GM19351 (cell line): ENCODE measurements at regions not wholly inside any gene's neighbourhood (a gene's known extent, or its start where the extent isn't known, plus 50 kb on each side); places are given as distances from the start of the nearest gene placed in this dataset.

Experiments used
- ATAC-seq: cut with Tn5 transposase; IDR thresholded peaks from one replicate; pipeline ENCODE4 v1.9.1; 2021; ENCODE audit warnings: mild to moderate bottlenecking, moderate library complexity; ENCODE audit not compliant: unreplicated experiment

DNA sequence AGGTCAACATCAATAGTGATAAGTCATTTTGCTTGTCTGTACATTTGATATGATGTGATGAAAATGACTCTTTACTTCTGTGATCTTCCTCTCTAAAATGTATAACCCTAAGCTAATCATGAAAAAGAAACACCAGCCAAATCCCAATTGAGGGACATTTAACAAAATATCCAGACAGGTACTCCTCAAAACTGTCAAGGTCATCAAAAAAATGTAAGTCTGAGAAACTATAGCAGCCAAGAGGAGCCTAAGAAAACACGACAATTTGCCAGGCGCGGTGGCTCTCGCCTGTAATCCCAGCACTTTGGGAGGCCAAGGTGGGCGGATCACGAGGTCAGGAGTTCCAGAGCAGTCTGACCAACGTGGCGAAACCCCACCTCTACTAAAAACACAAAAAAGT lies 708.5 kb upstream of the ID4 start:
- ATAC-seq: no peak

DNA sequence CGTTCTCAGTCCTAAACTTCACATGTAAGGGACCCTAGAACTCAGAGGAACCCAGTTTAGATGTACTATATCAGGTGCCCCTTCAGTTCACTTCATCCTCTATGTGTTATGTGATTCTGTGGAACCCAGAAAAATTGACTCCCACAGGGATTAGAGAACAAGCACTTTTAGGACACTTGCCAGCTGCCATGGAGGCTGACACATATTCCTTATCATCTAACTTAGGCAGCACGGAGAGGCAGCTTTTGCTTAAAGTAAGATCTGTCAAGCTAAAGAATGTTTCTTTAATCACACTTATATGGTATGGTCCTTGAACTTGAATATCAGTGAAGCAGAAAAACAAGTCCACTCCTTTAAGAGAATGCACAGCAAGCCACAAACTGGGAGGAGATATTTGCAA lies 701.5 kb upstream of the ID4 start:
- ATAC-seq: no peak

DNA sequence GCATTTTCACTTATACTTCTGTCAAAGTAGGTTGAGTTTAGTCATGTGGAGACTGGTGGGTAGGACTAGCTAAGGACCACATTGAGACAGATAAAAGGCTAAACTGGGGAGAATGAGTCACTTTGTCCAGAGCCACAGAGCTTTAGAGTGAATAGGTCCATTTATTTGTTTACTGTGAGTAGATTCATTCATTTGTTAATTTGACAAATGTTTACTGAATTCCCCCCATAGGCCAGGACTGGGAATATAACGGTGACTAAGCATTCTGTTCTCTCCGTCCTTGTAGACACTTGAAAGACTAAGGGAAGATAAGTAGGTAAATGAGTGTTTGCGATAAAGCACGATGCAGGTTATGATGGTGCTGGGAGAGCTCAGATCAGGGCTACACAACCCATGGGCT lies 699.7 kb upstream of the ID4 start:
- no peak for ATAC-seq

DNA sequence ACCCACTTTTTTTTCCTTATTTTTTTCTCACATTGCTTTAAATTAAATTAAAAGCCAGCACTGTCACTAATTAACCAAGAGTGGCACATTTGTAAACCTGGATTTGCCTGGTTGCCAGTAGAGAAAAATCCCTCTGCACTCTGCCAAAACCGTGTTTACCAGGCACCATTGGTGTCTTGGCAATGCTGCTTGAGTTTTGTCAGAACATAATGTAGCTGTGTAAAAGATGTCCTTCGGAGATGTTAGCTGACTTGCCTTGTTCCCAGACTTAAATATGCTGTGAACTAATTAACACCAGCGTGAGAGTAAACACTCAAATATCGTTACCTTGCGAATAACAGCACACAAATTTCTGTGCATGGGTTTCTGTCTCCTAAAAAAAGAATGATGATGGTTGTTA lies 694.9 kb upstream of the ID4 start:
- no peak for ATAC-seq

DNA sequence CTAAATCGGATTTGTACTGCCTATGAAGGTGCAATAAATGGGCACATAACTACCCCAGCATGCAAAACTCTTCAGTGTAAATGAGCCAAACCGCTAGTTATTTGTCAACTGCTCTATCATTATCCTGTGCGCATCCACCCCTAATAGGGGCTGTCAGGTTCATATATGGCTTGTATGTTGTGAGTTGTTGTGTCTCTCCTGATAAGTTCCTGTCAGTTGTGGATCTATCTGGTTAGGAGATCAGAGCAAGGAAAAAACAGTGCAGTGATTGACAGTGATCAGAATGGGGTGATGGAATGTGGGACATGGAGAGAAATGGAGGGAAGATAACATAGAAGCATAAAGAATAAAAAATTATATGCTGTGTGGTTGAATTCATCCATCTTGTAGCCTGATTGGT lies 686.9 kb upstream of the ID4 start:
- no peak for ATAC-seq

DNA sequence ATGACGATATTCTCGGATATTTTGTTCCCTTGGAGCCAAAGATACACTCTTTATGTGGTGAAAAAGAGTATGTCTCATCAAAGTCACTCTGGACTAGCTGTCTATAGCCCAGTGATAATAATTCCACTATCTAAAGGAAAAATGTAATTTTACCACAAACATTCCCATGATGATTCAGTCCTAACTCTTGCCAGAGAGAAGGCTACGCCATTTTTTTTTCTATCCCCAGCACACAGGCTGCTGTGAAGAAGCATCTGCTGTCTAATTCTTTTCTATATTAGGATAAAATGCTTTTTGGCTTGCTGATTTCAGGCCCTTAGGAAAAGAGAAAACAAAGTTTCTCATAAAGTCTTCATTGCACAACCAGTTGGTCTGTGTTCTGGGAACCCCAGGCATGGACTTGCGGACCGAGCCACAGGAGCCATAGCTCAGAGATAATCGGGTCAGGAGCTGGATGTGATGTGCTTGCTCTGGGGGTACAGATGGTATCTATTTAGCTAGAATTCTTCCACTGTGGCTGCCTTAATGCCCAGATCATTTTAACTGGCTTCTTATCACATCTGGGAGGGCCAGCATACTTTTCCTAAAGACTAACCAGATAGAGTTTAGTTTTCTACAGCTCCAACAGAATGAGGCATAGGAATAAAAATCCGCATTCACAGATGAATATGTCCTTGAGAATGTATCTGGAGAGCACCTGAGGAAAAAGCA lies 683.7 kb upstream of the ID4 start:
- no peak for ATAC-seq

DNA sequence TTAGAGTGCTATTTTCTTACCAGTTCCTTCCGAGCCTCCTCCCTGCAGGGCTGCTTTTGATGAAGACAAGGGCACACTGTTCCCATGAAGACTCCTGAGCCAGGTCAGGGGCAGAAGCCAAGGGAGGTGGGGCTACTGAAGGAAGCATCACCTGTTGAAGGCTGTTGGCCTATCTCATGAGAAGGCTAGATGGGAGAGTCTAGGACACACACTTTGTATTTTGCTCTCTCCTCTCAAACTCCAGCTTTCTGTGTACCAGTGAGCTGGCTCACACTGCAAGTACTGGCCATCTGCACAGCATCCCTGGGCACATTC lies 683.2 kb upstream of the ID4 start:
- ATAC-seq: no peak

DNA sequence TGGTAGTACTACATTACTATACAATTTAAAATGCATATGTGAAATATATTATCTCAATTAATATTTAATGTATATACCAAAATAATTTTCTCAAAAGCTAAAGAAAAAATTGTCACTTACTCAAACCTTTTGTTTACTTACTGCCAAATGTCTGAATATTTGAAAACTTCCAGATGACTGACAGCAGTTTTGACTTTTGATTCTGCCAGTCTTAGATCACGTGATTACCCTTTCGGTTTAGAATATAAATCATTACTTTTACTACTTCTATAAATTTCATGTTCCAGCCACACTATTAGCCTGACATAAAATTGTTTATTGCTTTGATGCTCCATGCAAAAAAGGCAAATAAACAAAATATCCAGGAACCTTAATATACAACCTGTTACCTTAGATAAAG lies 680.7 kb upstream of the ID4 start:
- no peak for ATAC-seq

DNA sequence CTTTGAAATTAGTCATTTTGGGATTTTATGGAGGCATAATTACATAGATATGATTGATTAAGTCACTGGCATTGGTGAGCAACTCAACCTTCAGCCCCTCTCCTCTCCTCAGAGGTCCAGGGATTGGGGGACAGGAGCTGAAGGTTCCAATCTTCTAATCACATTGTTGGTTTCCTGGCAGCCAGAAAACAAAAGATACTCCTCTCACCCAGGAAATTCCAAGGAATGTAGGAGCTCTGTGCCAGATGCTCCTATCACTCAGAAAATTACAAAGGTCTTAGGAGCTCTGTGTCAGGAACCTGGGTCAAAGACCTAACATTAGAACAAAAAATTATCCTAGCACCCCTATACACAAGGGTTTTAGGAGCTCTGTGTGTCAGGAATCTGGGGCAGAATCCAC lies 679.7 kb upstream of the ID4 start:
- no peak for ATAC-seq

DNA sequence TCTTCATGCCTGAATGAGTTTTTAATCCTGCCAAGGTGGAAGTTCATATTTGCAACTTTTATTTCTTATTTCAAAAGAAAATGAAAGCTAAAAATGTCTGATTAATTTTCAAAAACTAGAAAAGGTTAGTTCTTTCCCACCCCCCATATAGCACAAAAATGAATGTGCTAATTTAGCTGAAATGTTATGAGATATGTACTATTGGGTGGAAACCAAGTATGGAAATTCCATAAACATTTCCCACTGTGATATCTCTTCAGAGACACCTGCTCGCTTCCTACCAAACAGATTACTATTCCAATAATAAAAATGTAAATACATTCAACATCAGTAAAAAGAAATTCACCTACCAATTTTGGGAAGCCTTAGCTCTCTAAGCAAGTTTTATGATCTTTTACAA lies 678.6 kb upstream of the ID4 start:
- no peak for ATAC-seq

DNA sequence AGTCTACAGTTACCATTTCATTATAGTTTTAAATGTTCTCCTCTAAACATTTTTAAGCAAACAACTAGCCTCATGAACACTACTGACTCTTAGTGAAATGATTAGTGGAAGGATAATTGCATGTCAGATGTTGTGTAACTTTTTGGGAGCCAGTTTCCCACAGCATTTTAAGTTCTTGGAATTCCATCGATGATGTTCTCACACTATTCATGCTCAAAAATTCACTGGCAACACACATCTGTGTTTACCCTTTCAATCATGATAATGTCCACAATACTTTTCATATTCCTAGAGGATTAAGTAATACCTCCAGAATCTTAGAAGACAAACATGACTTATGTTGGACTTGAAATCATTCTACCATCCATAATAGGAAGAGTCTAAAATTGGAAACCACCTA lies 678.1 kb upstream of the ID4 start:
- ATAC-seq: no peak

DNA sequence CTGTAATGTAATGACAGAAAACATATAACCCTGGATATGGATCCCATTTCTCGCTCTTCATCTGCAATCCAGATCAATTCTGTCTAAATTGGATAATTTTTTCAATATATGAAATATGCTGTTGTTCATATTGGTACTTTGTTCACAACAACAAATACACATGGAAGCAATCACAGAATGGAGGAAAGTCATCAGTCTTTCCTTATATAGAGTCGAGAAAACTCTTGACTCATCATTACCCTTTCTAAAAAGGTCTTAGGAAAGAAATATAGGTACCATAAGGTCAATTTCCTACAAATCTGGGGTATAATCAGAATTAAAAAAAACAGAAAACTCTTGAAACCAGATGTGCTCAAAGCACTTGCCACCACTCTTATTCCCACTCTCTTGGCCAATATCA lies 677.6 kb upstream of the ID4 start:
- no peak for ATAC-seq

DNA sequence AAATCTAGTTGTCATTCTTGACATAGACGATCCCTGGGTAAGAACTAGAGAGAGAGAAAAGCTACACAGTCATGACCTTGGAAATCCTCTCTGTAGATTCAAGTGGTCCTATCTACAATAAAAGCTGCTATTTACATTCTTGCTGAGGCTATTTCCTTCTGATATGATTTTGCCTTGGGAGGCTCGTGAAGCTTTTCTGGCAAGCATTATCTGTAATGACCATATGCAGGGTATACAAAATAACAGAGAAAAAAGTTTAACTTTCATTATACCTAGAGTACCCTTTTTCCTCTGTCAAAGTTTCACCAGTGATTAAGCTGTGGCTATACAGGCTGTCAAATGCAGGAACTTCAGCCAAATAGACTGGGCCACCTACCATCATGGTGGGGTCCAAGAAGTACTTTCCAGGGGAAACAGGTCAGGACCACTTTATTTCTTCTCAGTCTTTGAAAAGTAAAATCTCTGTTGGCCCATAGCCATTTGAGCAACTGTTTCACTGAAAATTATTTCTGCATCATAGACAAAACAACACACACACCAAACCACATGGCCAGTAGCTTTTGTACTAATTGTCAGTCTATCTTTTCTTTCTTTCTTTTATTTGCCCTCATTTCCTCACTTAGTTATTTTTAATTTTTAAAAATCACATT lies 677.0 kb upstream of the ID4 start:
- ATAC-seq: no peak

DNA sequence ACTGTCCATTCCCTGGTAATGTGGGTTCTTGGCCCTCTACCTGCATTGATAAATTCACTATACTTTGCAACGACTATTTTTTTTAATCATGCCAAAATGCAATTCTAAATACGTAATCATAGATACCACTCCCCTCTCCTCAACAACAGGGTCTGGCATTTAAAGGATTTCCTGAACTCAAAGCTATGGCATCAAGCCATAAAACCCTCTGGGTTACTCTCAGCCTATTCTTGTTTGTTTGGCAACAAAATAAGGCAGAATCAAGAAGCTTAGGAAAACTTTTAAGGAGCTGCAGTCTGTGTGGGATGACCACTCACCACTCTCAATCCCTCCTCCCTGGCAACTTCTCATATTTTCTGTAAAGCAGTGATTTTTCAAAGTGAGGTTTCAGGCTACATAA lies 669.9 kb upstream of the ID4 start:
- ATAC-seq: no peak

DNA sequence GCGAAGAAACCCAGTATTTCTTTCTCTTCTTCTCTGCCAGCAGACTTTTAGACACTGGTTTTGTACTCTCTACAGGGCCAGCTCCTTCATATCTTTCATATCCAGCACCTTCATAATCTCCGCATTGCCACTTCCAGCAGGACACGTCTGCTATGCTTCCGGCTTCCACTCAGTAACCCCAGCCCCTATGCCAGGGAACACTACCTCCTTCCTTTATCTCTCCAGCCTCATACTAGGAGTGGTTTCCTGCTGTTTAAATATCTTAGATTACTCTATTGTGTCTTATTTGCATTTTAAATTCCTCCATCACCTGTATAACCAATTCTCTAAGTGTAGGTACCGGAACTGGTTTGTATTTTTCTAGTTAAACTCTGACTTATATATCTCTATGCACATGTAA lies 667.8 kb upstream of the ID4 start:
- ATAC-seq: no peak

DNA sequence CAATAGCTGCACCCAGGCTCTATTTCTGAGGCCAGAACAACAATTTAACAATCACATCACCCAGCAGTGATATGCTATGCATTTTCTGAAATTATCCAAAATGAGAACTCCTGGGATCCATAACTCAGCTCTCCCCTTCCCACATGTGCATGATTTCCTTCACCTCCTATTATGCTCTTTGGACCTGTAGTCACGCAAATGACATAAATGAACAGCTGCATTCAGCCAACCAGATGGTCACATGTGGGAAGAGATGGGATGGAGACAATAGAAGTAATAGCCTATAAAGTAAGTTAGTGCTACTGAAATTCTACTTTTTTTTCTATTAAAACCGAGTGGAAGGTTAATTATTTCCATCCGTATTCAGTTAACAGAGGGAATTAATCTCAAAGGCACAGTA lies 662.1 kb upstream of the ID4 start:
- no peak for ATAC-seq

DNA sequence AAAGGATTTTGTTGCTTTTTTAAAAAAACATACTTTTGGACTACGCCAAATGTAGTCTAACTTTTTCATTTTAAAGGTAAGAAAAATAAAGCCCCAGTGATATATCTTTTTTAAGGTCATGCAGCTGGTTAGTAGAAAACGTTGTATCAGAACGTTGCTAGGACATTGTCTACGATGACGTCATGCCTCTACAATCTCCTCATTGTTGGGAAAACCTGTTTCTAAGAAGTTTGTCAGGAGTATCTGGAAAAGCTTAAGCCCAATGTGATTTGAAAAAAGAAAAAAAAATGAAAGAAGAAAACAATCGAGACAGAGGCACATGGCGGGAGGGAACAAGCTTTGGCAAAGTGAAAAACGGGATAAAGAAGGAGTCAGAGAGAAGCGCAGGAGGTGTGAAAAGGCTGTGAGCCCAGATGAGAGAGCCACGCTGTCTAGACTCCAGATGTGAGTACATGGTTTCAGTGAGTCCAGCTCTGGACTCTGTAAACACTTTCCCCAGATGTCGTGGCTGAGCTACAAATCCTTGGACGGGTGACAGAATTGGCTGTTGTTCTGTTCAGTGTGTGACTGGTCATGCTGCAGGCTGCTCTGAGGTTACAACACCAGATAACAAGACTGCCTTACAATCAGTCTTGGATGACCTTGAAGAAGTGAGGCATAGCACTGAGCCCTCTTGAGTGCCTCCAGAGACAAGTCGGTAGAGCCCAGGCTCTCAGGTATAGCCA lies 656.7 kb upstream of the ID4 start:
- no peak for ATAC-seq

DNA sequence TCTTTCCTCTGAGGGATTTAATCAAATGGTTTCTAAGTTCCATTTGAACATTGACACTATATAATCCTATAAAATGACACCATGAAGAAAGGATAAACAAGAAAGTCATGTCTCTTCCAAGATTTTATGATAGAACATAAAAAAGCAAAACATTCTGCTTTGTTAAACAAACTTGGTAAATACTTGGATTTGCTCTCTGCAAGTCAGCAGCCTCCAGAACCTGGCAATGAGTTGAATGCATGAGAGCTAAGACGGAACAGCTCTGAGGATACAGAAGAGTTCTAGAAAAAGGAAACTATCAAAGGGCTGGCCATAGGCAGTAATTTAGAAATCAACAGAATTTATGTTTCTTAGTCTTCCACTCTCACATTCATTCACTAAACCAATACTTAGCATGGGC lies 656.0 kb upstream of the ID4 start:
- no peak for ATAC-seq

DNA sequence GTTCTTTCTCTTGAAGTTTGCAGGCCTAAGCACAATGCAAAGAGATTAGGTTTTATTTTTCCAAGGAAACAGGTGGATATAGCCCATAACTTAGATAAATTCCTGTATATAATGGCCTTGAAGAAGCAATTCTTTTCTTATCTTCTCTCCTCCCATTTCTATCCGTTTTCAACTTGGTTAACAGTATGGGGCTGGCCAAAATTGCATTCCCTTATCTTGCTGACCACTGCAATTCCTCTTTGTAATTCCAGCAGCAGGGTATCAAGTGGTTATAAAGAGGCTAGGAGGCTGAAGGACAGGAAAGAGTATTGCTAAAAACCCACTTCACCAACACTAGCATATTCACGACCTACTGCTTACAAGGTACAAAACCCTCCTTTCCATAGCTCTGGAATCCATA lies 643.5 kb upstream of the ID4 start:
- no peak for ATAC-seq

DNA sequence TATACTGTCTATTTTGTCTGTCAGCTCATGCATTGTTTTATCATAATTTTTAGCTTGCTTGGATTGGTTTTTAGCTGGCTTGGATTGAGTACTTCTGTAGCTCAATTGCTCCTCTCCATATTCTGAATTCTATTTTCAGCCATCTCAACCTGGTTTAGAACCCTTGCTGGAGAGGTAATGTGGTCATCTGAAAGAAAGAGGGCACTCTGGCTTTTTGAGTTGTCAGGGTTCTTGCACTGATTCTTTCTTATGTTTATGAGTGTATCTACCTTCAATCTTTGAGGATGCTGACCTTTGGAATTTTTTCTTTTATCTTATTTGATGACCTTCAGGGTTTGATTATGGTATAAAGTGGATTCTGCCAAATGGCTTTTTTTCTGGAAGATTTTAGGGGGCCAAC lies 632.7 kb upstream of the ID4 start:
- ATAC-seq: no peak

DNA sequence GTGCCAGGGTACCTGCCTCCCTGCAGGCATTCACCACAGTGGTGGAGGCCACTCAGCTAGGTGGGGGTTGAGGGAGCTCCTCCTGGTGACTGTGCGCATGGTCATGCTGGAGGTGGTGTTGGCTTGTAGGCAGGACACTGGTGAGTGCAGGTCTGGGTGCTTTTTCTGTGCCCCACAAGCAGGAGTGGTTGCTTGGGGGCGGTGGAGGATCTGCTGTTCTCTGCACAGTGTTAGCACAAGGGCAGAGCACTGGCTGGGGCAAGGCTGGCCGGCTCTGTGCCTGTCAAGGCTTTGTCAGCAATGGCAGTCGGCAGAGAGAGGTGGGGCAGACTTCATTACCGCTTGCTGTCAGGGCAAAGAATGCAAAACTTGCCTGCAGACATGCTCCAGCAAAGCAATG lies 632.1 kb upstream of the ID4 start:
- ATAC-seq: no peak

DNA sequence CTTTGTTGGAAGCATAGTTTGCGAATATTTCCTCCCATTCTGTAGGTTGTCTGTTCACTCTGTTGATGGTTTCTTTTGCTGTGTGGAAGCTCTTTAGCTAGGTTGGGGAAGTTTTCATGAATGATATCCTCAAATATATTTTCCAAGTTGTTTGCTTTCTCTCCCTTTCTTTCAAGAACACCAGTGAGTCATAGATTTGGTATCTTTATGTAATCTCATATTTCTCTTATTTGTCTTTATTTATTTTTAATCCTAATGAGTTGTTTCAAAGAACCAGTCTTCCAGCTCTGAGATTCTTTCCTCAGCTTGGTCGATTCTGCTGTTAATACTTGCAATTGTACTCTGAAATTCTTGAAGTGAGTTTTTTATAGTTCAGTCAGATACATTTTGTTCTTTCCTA lies 628.0 kb upstream of the ID4 start:
- ATAC-seq: no peak
